Tibial nerve (tissue), 4 donors: ENCODE measurements at regions not wholly inside any gene's neighbourhood (a gene's known extent, or its start where the extent isn't known, plus 50 kb on each side); places are given as distances from the start of the nearest gene placed in this dataset.
"Not testable (repeated sequence)": the region's sequence is repeated elsewhere in the genome, so short reads cannot be mapped to it uniquely, and the experiment has no call there.

Experiments
- DNase-seq, 2 donors: peaks; one replicate each; pipeline ENCODE4 v3.0.0-alpha.2; 2019; ENCODE audit warnings: low spot score in 2 of 2
- H3K27ac ChIP-seq, 4 donors: fragments of 200-600 bp; sonication (generic) in 3 of 4; one replicate each; pipeline ENCODE4 v1.5.1; 2017 to 2019; ENCODE audit warnings: mild to moderate bottlenecking in 1 of 4
- H3K27me3 ChIP-seq, 2 donors: fragments of 200-600 bp; sonication (generic) in 1 of 2; one replicate each; pipeline versions ENCODE4 v1.5.1 to v1.6.0; 2017 to 2019
- H3K36me3 ChIP-seq, 3 donors: fragments of 200-600 bp; sonication (generic); one replicate each; pipeline ENCODE4 v1.5.1; 2018 to 2019
- H3K4me1 ChIP-seq, 4 donors: fragments of 200-600 bp; sonication (generic) in 3 of 4; one replicate each; pipeline ENCODE4 v1.5.1; 2017 to 2019
- H3K4me3 ChIP-seq, 4 donors: fragments of 200-600 bp; sonication (generic) in 3 of 4; one replicate each; pipeline ENCODE4 v1.5.1; 2017 to 2019; ENCODE audit warnings: mild to moderate bottlenecking in 1 of 4, moderate library complexity in 1 of 4
- H3K9me3 ChIP-seq, 4 donors: fragments of 200-600 bp; sonication (generic) in 3 of 4; one replicate each; pipeline ENCODE4 v1.5.1; 2017 to 2019
- EP300 ChIP-seq, 2 donors: sonication (generic); formaldehyde crosslinking; IDR thresholded peaks; one replicate each; pipeline ENCODE4 v1.6.1; 2017; ENCODE audit warnings: antibody characterized with exemption in 2 of 2, mild to moderate bottlenecking in 1 of 2
- POLR2A ChIP-seq, 2 donors: fragments of 450-650 bp; IDR thresholded peaks; one replicate each; pipeline ENCODE4 v1.6.1; 2017; ENCODE audit warnings: antibody characterized with exemption in 2 of 2, mild to moderate bottlenecking in 2 of 2, moderate library complexity in 2 of 2
- WGBS, 2 donors: methylation state at CpG; one replicate each; pipeline ENCODE4 v1.1.5; 2018; 5-methylcytosine and 5-hydroxymethylcytosine counted together
- TF ChIP-seq, protein P1 (sequence below), 5 experiments: fragments of 200-600 bp in 3 of 5; fragments of 450-650 bp in 2 of 5; sonication (generic) in 3 of 5; IDR thresholded peaks; one replicate each; pipeline ENCODE4 v1.5.1; 2016 to 2019; ENCODE audit warnings: antibody characterized with exemption in 5 of 5, mild to moderate bottlenecking in 3 of 5, moderate library complexity in 2 of 5

DNA sequence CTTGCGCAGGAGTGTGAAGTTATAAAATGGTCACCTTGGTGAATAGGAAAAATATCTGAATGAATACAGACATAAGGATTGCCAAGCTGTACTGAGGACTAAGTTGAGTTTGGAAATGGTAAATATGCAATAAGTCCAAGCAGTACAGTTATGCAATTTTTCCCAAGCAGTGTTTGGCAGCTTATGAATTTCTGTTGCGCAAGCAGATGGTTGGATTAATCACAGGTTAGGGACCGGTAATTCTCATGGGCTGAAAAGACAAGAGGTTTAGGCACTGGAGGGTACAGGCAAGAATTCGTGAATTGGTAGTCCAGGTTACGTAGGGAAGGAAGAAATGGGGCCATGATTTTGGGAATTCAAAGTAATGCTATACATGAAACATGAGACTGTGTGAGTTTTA is 210.3 kb downstream of the RAP2B start:
- peaks cover 0 to 6% (median 0%) of the 10 kb centered on the region in 4 donors for H3K9me3 ChIP-seq
- TF ChIP-seq, protein P1, sequence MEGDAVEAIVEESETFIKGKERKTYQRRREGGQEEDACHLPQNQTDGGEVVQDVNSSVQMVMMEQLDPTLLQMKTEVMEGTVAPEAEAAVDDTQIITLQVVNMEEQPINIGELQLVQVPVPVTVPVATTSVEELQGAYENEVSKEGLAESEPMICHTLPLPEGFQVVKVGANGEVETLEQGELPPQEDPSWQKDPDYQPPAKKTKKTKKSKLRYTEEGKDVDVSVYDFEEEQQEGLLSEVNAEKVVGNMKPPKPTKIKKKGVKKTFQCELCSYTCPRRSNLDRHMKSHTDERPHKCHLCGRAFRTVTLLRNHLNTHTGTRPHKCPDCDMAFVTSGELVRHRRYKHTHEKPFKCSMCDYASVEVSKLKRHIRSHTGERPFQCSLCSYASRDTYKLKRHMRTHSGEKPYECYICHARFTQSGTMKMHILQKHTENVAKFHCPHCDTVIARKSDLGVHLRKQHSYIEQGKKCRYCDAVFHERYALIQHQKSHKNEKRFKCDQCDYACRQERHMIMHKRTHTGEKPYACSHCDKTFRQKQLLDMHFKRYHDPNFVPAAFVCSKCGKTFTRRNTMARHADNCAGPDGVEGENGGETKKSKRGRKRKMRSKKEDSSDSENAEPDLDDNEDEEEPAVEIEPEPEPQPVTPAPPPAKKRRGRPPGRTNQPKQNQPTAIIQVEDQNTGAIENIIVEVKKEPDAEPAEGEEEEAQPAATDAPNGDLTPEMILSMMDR (IDR thresholded peaks at IDR 0.05): no peak
- TF ChIP-seq EP300 (IDR thresholded peaks at IDR 0.05): peak in 1 of 2 donors; percentile 80
- no peaks in the 10 kb centered on the region for H3K4me1 ChIP-seq
- no peaks in the 10 kb centered on the region for H3K27me3 ChIP-seq
- no peak overlapping the region for H3K4me3 ChIP-seq
- no peak overlapping the region for H3K27ac ChIP-seq
- 83 to 88% methylated on average over 5 of the region's 5 CpGs for WGBS, 2 donors
- peaks cover 0 to 10% (median 0%) of the 10 kb centered on the region in 3 donors for H3K36me3 ChIP-seq
- peak in 1 of 2 donors; percentile 41 for DNase-seq

DNA sequence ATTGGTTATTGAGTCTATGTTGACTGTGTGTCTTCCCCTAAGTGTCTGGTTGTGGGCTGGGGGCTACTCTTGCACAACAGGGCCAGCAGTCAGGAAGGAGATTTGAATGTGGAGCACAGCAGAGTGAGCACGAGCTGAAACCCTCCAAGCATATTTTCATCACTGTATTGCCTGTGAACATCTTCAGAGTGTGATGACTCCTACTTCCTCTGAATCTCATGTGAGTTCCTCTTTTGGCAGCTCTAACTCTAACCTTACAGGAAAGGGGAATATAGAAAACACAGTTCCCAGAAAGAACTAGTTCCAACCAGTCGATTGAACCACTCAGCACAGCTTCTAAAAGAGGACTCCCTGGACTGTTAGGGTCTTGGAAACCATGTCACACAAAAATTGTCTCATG is 211.6 kb downstream of the RAP2B start:
- H3K27ac ChIP-seq: peak overlapping the region in 1 of 4 donors; percentile 33
- 35 to 55% methylated on average over 2 of the region's 2 CpGs for WGBS, 2 donors
- H3K9me3 ChIP-seq: peaks cover 0 to 6% (median 0%) of the 10 kb centered on the region in 4 donors
- peaks cover 0 to 10% (median 0%) of the 10 kb centered on the region in 3 donors for H3K36me3 ChIP-seq
- no peak overlapping the region for H3K4me3 ChIP-seq
- no peaks in the 10 kb centered on the region for H3K4me1 ChIP-seq
- H3K27me3 ChIP-seq: no peaks in the 10 kb centered on the region
- TF ChIP-seq POLR2A (IDR thresholded peaks at IDR 0.05) (no peak), EP300 (IDR thresholded peaks at IDR 0.05) (peak; percentile 22 to 65)
- TF ChIP-seq, protein P1 (IDR thresholded peaks at IDR 0.05): no peak
- peak in 1 of 2 donors; percentile 14 for DNase-seq

DNA sequence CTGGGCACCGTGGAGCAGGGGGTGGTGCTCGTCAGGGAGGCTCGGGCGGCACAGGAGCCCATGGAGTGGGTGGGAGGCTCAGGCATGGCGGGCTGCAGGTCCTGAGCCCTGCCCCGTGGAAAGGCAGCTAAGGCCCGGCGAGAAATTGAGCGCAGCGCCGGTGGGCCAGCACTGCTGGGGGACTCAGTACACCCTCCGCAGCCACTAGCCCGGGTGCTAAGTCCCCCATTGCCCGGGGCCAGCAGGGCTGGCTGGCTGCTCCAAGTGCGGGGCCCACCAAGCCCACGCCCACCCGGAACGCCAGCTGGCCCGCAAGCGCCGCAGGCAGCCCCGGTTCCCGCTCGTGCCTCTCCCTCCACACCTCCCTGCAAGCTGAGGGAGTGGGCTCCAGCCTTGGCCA is 216.3 kb downstream of the RAP2B start:
- not testable (repeated sequence) for DNase-seq, H3K36me3 ChIP-seq, H3K27me3 ChIP-seq, H3K4me3 ChIP-seq, H3K4me1 ChIP-seq, H3K9me3 ChIP-seq, H3K27ac ChIP-seq
- WGBS, 2 donors: 90 to 95% methylated on average over 4 to 8 of the region's 24 CpGs

DNA sequence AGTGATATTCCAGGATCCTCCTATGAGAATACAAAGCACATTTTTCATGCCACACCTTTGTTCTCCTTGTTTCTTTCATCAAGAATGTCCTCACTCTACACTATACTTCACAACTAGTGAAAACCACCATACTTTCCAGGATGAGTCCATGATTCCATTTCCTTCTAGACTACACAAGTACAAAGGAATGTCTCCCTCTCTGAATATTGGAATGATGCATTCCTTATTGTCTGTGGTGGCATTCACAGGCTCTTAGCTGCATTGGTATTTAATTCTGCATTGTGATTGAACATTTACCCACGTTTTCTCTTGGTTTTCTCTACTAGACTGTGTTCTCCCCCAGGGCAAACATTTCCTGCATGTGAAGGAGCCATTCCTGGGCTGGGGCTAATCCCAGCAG is 217.5 kb downstream of the RAP2B start:
- no peak overlapping the region for H3K27ac ChIP-seq
- H3K4me1 ChIP-seq: no peaks in the 10 kb centered on the region
- H3K9me3 ChIP-seq: no peaks in the 10 kb centered on the region
- no peaks in the 10 kb centered on the region for H3K36me3 ChIP-seq
- no peak for DNase-seq
- no peaks in the 10 kb centered on the region for H3K27me3 ChIP-seq
- TF ChIP-seq POLR2A (IDR thresholded peaks at IDR 0.05): no peak
- TF ChIP-seq, protein P1 (IDR thresholded peaks at IDR 0.05): no peak
- TF ChIP-seq EP300 (IDR thresholded peaks at IDR 0.05): no peak
- no peak overlapping the region for H3K4me3 ChIP-seq
- 38 to 52% methylated on average over 1 of the region's 1 CpG for WGBS, 2 donors

DNA sequence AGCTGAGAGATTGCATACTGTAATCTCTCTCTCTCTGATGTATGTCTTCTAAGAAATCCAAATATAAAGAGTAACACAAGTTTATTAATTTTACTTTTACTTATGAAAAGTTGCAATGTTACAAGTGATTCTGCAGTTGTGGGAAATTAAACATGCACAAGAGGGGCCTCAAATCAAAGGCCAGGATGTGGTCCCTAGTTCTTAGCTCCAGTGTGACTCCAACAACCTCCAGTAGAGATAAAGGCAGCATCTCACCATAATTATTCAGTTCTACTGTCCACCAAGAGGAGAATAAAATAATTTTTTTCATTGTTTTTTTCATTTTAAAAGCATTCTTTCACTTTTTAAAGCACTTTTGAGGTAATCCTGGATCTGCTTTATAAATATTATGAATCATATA is 223.3 kb downstream of the RAP2B start:
- Histone ChIP-seq H3K9me3 (no peaks in the 10 kb centered on the region), H3K4me3 (no peak overlapping the region), H3K27ac (no peak overlapping the region), H3K36me3 (no peaks in the 10 kb centered on the region), H3K27me3 (no peaks in the 10 kb centered on the region), H3K4me1 (no peaks in the 10 kb centered on the region)
- no peak for DNase-seq
- TF ChIP-seq EP300 (IDR thresholded peaks at IDR 0.05): no peak
- no peak for TF ChIP-seq POLR2A (IDR thresholded peaks at IDR 0.05)
- TF ChIP-seq, protein P1 (IDR thresholded peaks at IDR 0.05): no peak

DNA sequence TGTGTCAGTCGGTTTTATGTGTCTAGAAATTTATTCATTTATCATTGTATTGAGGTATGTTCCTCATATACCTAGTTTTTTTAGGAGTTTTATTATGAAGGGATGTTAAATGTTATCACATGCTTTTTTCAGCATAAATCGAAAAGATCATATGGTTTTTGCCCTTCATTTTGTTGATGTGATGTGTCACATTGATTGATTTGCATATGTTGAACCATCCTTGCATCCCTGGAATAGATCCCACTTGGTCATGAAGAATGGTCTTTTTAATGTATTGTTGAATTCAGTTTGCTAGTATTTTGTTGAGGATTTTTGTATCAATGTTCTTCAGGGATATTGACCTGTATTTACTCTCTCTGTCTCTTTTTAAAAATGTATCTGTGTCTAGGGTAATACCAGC is 230.3 kb downstream of the RAP2B start:
- Histone ChIP-seq H3K36me3 (no peaks in the 10 kb centered on the region), H3K4me3 (no peak overlapping the region), H3K4me1 (no peaks in the 10 kb centered on the region), H3K9me3 (peaks cover 0 to 27% (median 4%) of the 10 kb centered on the region in 4 donors), H3K27me3 (no peaks in the 10 kb centered on the region), H3K27ac (no peak overlapping the region)
- 89 to 92% methylated on average over 2 of the region's 2 CpGs for WGBS, 2 donors
- TF ChIP-seq, protein P1 (IDR thresholded peaks at IDR 0.05): no peak
- no peak for TF ChIP-seq EP300 (IDR thresholded peaks at IDR 0.05)
- no peak for TF ChIP-seq POLR2A (IDR thresholded peaks at IDR 0.05)
- no peak for DNase-seq
